Epithelial cell of esophagus (primary cell): ENCODE measurements at regions not wholly inside any gene's neighbourhood (a gene's known extent, or its start where the extent isn't known, plus 50 kb on each side); places are given as distances from the start of the nearest gene placed in this dataset.

Experiments used
- DNase-seq: peaks from one replicate; pipeline ENCODE4 v3.0.0; 2010; ENCODE audit warnings: low read depth
- H3K4me3 ChIP-seq: 2 replicates; pipeline ENCODE4 v1.5.1; 2011; ENCODE audit warnings: mild to moderate bottlenecking, low read length, control low read depth
- CTCF ChIP-seq: IDR thresholded peaks from 2 replicates; pipeline ENCODE4 v1.5.1; 2011; ENCODE audit warnings: low read depth, mild to moderate bottlenecking, low read length, control low read depth, inconsistent platforms; ENCODE audit not compliant: insufficient read depth; ENCODE audit errors: missing control alignments

GRCh38 chr16:85307552-85308364 is 195.5 kb upstream of the CIBAR2 start:
- no peak for TF ChIP-seq CTCF
- DNase-seq = no peak
- no peak overlapping the region for H3K4me3 ChIP-seq

GRCh38 chr16:85308611-85309540 is 196.6 kb upstream of the CIBAR2 start:
- H3K4me3 ChIP-seq = no peak overlapping the region
- no peak for TF ChIP-seq CTCF
- no peak for DNase-seq

- DNase-seq = no peak
- TF ChIP-seq CTCF = no peak
- no peak overlapping the region for H3K4me3 ChIP-seq
Observed at GRCh38 chr16:85309656-85310587, 197.7 kb upstream of the CIBAR2 start.

- no peak overlapping the region for H3K4me3 ChIP-seq
- no peak for TF ChIP-seq CTCF
- DNase-seq = no peak
Observed at GRCh38 chr16:85310868-85311585, 198.8 kb upstream of the CIBAR2 start.

- H3K4me3 ChIP-seq = no peak overlapping the region
- no peak for TF ChIP-seq CTCF
- DNase-seq = no peak
Observed at GRCh38 chr16:85311741-85312140, 199.5 kb upstream of the CIBAR2 start.

- no peak for TF ChIP-seq CTCF
- no peak for DNase-seq
- no peak overlapping the region for H3K4me3 ChIP-seq
Observed at GRCh38 chr16:85312174-85312573, 199.9 kb upstream of the CIBAR2 start.
